ENCODE measurements at regions not wholly inside any gene's neighbourhood (a gene's known extent, or its start where the extent isn't known, plus 50 kb on each side); places are given as distances from the start of the nearest gene placed in this dataset.

- no peak overlapping the region for H3K4me2 ChIP-seq (ENCODE audit: low read length)
- no peak overlapping the region for H3K9ac ChIP-seq (ENCODE audit: low read length)
- H3K27ac ChIP-seq (ENCODE audit: low read length), result no peak overlapping the region
- no peaks in the 10 kb centered on the region for H3K9me2 ChIP-seq (replicated peaks; ENCODE audit: low read length)
- H3F3A ChIP-seq (ENCODE audit: low read length, unreplicated experiment), result no peaks in the 10 kb centered on the region
- ChIA-PET CTCF (no interaction called here), POLR2A (ENCODE audit: unreplicated experiment) (no interaction called here)
- no TSS peak for BruUV-seq (replicated peaks)
- intact Hi-C loops (cut with micrococcal nuclease), result no loop called here
- no peaks in the 10 kb centered on the region for H3K9me3 ChIP-seq (ENCODE audit: low read length)
- H3K36me3 ChIP-seq (ENCODE audit: low read depth, low read length), result no peaks in the 10 kb centered on the region
- no peaks in the 10 kb centered on the region for H4K20me1 ChIP-seq (ENCODE audit: low read length)
- no peaks in the 10 kb centered on the region for H3K79me2 ChIP-seq (ENCODE audit: low read length)
- ATAC-seq, result no peak
- no peak overlapping the region for H3K4me3 ChIP-seq (ENCODE audit: low read length)
- no peaks in the 10 kb centered on the region for H3K27me3 ChIP-seq (ENCODE audit: low read length)
- no peaks in the 10 kb centered on the region for H3K4me1 ChIP-seq (ENCODE audit: insufficient read depth, low read length)
- DNase-seq, result peak; percentile 29
- H2AFZ ChIP-seq (ENCODE audit: low read length), result no peak overlapping the region
- TF ChIP-seq EZH2 (IDR thresholded peaks at IDR 0.05; ENCODE audit: low read length, unreplicated experiment) (no peak), CTCF (conservative IDR thresholded peaks at IDR 0.05; ENCODE audit: low read depth, low read length) (no peak)
These were observed 228.5 kb upstream of the CASK start for GRCh38 chrX:42151808-42152207.

DNA sequence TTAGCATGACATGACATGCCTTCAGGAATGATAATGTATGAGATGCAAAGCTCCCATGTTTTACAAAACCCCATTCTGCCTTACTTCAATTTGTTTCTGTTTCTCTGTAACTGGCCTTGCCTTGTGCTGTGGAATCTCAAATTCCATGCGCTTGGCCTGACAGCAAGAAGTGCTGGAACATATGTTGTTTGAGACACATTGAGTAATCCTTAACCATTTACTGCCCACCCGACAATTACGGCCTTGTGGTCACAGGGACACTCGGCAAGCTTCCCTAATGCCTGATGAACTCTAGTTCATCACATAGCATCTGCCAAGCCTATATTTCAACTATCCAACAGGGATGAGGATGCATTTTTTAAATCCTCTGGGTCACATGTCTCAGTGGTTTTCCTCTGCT, 226.4 kb upstream of the CASK start:
- Histone ChIP-seq H3K9ac (ENCODE audit: low read length) (no peak overlapping the region), H3K36me3 (ENCODE audit: low read depth, low read length) (no peaks in the 10 kb centered on the region), H3K9me3 (ENCODE audit: low read length) (no peaks in the 10 kb centered on the region), H2AFZ (ENCODE audit: low read length) (no peak overlapping the region), H3K9me2 (replicated peaks; ENCODE audit: low read length) (no peaks in the 10 kb centered on the region), H3K4me3 (ENCODE audit: low read length) (no peak overlapping the region), H4K20me1 (ENCODE audit: low read length) (no peaks in the 10 kb centered on the region), H3K27me3 (ENCODE audit: low read length) (no peaks in the 10 kb centered on the region), H3K27ac (ENCODE audit: low read length) (no peak overlapping the region), H3K4me1 (ENCODE audit: insufficient read depth, low read length) (no peaks in the 10 kb centered on the region), H3K4me2 (ENCODE audit: low read length) (no peak overlapping the region), H3F3A (ENCODE audit: low read length, unreplicated experiment) (no peaks in the 10 kb centered on the region), H3K79me2 (ENCODE audit: low read length) (no peaks in the 10 kb centered on the region)
- ATAC-seq (no peak), DNase-seq (no peak)
- no TSS peak for BruUV-seq (replicated peaks)
- no peak for TF ChIP-seq EZH2phosphoT487 (IDR thresholded peaks at IDR 0.05; ENCODE audit: borderline replicate concordance, low read length)
- CTCF ChIA-PET, result no interaction called here
- intact Hi-C loops (cut with micrococcal nuclease), result no loop called here
- POLR2A ChIA-PET (ENCODE audit: unreplicated experiment), result no interaction called here

- no TSS peak for BruUV-seq (replicated peaks)
- DNase-seq (no peak), ATAC-seq (no peak)
- intact Hi-C loops (cut with micrococcal nuclease), result no loop called here
- Histone ChIP-seq H4K20me1 (ENCODE audit: low read length) (no peaks in the 10 kb centered on the region), H3K4me3 (ENCODE audit: low read length) (no peak overlapping the region), H3K9me2 (replicated peaks; ENCODE audit: low read length) (no peaks in the 10 kb centered on the region), H3K4me1 (ENCODE audit: insufficient read depth, low read length) (no peaks in the 10 kb centered on the region), H3K9me3 (ENCODE audit: low read length) (no peaks in the 10 kb centered on the region), H3K9ac (ENCODE audit: low read length) (no peak overlapping the region), H3K27me3 (ENCODE audit: low read length) (no peaks in the 10 kb centered on the region), H2AFZ (ENCODE audit: low read length) (no peak overlapping the region), H3K4me2 (ENCODE audit: low read length) (no peak overlapping the region), H3F3A (ENCODE audit: low read length, unreplicated experiment) (no peaks in the 10 kb centered on the region), H3K79me2 (ENCODE audit: low read length) (no peaks in the 10 kb centered on the region), H3K36me3 (ENCODE audit: low read depth, low read length) (no peaks in the 10 kb centered on the region), H3K27ac (ENCODE audit: low read length) (no peak overlapping the region)
- ChIA-PET CTCF (no interaction called here), POLR2A (ENCODE audit: unreplicated experiment) (no interaction called here)
- TF ChIP-seq EZH2phosphoT487 (IDR thresholded peaks at IDR 0.05; ENCODE audit: borderline replicate concordance, low read length) (no peak), CTCF (conservative IDR thresholded peaks at IDR 0.05; ENCODE audit: low read depth, low read length) (no peak), EZH2 (IDR thresholded peaks at IDR 0.05; ENCODE audit: low read length, unreplicated experiment) (no peak)
These were observed 225.9 kb upstream of the CASK start for GRCh38 chrX:42149281-42149680.

All from PC-3 (cell line).